ENCODE measurements at regions not wholly inside any gene's neighbourhood (a gene's known extent, or its start where the extent isn't known, plus 50 kb on each side); places are given as distances from the start of the nearest gene placed in this dataset.

GRCh38 chr9:119609277-119609971 lies 240.2 kb upstream of the BRINP1 start:
- no peak overlapping the region for H3K4me3 Mint-ChIP-seq
- H3K4me1 Mint-ChIP-seq (ENCODE audit: low read depth), result no peaks in the 10 kb centered on the region
- H3K36me3 Mint-ChIP-seq (ENCODE audit: low read depth), result no peaks in the 10 kb centered on the region
- peaks cover 25% of the 10 kb centered on the region for H3K9me3 Mint-ChIP-seq
- no peaks in the 10 kb centered on the region for H3K27me3 Mint-ChIP-seq
- H3K27ac Mint-ChIP-seq, result no peak overlapping the region
- intact Hi-C loops (cut with micrococcal nuclease), result no loop called here

GRCh38 chr9:119601632-119602031 lies 232.4 kb upstream of the BRINP1 start:
- no peaks in the 10 kb centered on the region for H3K4me1 Mint-ChIP-seq (ENCODE audit: low read depth)
- no peak overlapping the region for H3K4me3 Mint-ChIP-seq
- H3K27ac Mint-ChIP-seq, result no peak overlapping the region
- intact Hi-C loops (cut with micrococcal nuclease), result no loop called here
- no peaks in the 10 kb centered on the region for H3K27me3 Mint-ChIP-seq
- H3K9me3 Mint-ChIP-seq, result no peaks in the 10 kb centered on the region
- no peaks in the 10 kb centered on the region for H3K36me3 Mint-ChIP-seq (ENCODE audit: low read depth)

- Mint-ChIP-seq H3K27me3 (no peaks in the 10 kb centered on the region), H3K4me1 (ENCODE audit: low read depth) (no peaks in the 10 kb centered on the region), H3K27ac (no peak overlapping the region), H3K4me3 (no peak overlapping the region), H3K36me3 (ENCODE audit: low read depth) (no peaks in the 10 kb centered on the region), H3K9me3 (no peaks in the 10 kb centered on the region)
- intact Hi-C loops (cut with micrococcal nuclease), result no loop called here
These were observed 228.3 kb upstream of the BRINP1 start for GRCh38 chr9:119597499-119597898.

- H3K36me3 Mint-ChIP-seq (ENCODE audit: low read depth), result no peaks in the 10 kb centered on the region
- no peak overlapping the region for H3K4me3 Mint-ChIP-seq
- no peak overlapping the region for H3K27ac Mint-ChIP-seq
- intact Hi-C loops (cut with micrococcal nuclease), result no loop called here
- no peaks in the 10 kb centered on the region for H3K27me3 Mint-ChIP-seq
- no peaks in the 10 kb centered on the region for H3K4me1 Mint-ChIP-seq (ENCODE audit: low read depth)
- no peaks in the 10 kb centered on the region for H3K9me3 Mint-ChIP-seq
These were observed 227.5 kb upstream of the BRINP1 start for GRCh38 chr9:119596703-119597102.

- H3K4me1 Mint-ChIP-seq (ENCODE audit: low read depth), result no peaks in the 10 kb centered on the region
- H3K27me3 Mint-ChIP-seq, result no peaks in the 10 kb centered on the region
- H3K9me3 Mint-ChIP-seq, result no peaks in the 10 kb centered on the region
- no peaks in the 10 kb centered on the region for H3K36me3 Mint-ChIP-seq (ENCODE audit: low read depth)
- intact Hi-C loops (cut with micrococcal nuclease), result no loop called here
- H3K27ac Mint-ChIP-seq, result no peak overlapping the region
- H3K4me3 Mint-ChIP-seq, result no peak overlapping the region
These were observed 219.9 kb upstream of the BRINP1 start for GRCh38 chr9:119588874-119589744.

- Mint-ChIP-seq H3K27ac (no peak overlapping the region), H3K4me1 (ENCODE audit: low read depth) (no peaks in the 10 kb centered on the region)
These were observed 208.6 kb upstream of the BRINP1 start for GRCh38 chr9:119577881-119578280.

GRCh38 chr9:119559986-119560385 lies 190.8 kb upstream of the BRINP1 start:
- H3K9me3 Mint-ChIP-seq, result no peaks in the 10 kb centered on the region
- intact Hi-C loops (cut with micrococcal nuclease), result loop anchor here (5.0 kb wide), 2 partner anchors 787 to 972 kb away; no protein-coding TSS in a partner anchor
- peaks cover 6% of the 10 kb centered on the region for H3K4me1 Mint-ChIP-seq (ENCODE audit: low read depth)
- no peak overlapping the region for H3K4me3 Mint-ChIP-seq
- H3K36me3 Mint-ChIP-seq (ENCODE audit: low read depth), result no peaks in the 10 kb centered on the region
- H3K27me3 Mint-ChIP-seq, result peaks cover 10% of the 10 kb centered on the region
- H3K27ac Mint-ChIP-seq, result no peak overlapping the region

More at GRCh38 chr9:119577881-119578280, 208.6 kb upstream of the BRINP1 start:
- Mint-ChIP-seq H3K36me3 (ENCODE audit: low read depth) (no peaks in the 10 kb centered on the region), H3K4me3 (no peak overlapping the region), H3K27me3 (no peaks in the 10 kb centered on the region), H3K9me3 (no peaks in the 10 kb centered on the region)
- intact Hi-C loops (cut with micrococcal nuclease), result no loop called here

- intact Hi-C loops (cut with micrococcal nuclease), result loop anchor here (5.0 kb wide), 2 partner anchors 788 to 973 kb away; no protein-coding TSS in a partner anchor
- H3K27me3 Mint-ChIP-seq, result peaks cover 8% of the 10 kb centered on the region
- H3K9me3 Mint-ChIP-seq, result no peaks in the 10 kb centered on the region
- H3K27ac Mint-ChIP-seq, result no peak overlapping the region
- peaks cover 6% of the 10 kb centered on the region for H3K4me1 Mint-ChIP-seq (ENCODE audit: low read depth)
- H3K36me3 Mint-ChIP-seq (ENCODE audit: low read depth), result no peaks in the 10 kb centered on the region
- H3K4me3 Mint-ChIP-seq, result no peak overlapping the region
These were observed 189.8 kb upstream of the BRINP1 start for GRCh38 chr9:119559056-119559455.

GRCh38 chr9:119556129-119556875 lies 187.1 kb upstream of the BRINP1 start:
- intact Hi-C loops (cut with micrococcal nuclease), result loop anchor here (5.0 kb wide), 2 partner anchors 791 to 976 kb away; no protein-coding TSS in a partner anchor
- no peaks in the 10 kb centered on the region for H3K36me3 Mint-ChIP-seq (ENCODE audit: low read depth)
- no peak overlapping the region for H3K27ac Mint-ChIP-seq
- H3K4me3 Mint-ChIP-seq, result no peak overlapping the region
- H3K9me3 Mint-ChIP-seq, result no peaks in the 10 kb centered on the region
- H3K4me1 Mint-ChIP-seq (ENCODE audit: low read depth), result peaks cover 6% of the 10 kb centered on the region
- H3K27me3 Mint-ChIP-seq, result peaks cover 8% of the 10 kb centered on the region

- intact Hi-C loops (cut with micrococcal nuclease), result no loop called here
- Mint-ChIP-seq H3K4me3 (no peak overlapping the region), H3K9me3 (no peaks in the 10 kb centered on the region)
These were observed 175.3 kb upstream of the BRINP1 start for GRCh38 chr9:119544492-119544891.

GRCh38 chr9:119537138-119537537 lies 167.9 kb upstream of the BRINP1 start:
- Mint-ChIP-seq H3K9me3 (no peaks in the 10 kb centered on the region), H3K4me3 (no peak overlapping the region), H3K27ac (no peak overlapping the region), H3K27me3 (no peaks in the 10 kb centered on the region), H3K36me3 (ENCODE audit: low read depth) (no peaks in the 10 kb centered on the region), H3K4me1 (ENCODE audit: low read depth) (no peaks in the 10 kb centered on the region)
- intact Hi-C loops (cut with micrococcal nuclease), result no loop called here

More at GRCh38 chr9:119544492-119544891, 175.3 kb upstream of the BRINP1 start:
- Mint-ChIP-seq H3K4me1 (ENCODE audit: low read depth) (no peaks in the 10 kb centered on the region), H3K27me3 (no peaks in the 10 kb centered on the region), H3K27ac (no peak overlapping the region), H3K36me3 (ENCODE audit: low read depth) (no peaks in the 10 kb centered on the region)

- no peaks in the 10 kb centered on the region for H3K27me3 Mint-ChIP-seq
- H3K9me3 Mint-ChIP-seq, result no peaks in the 10 kb centered on the region
- no peaks in the 10 kb centered on the region for H3K4me1 Mint-ChIP-seq (ENCODE audit: low read depth)
- H3K4me3 Mint-ChIP-seq, result no peak overlapping the region
- H3K36me3 Mint-ChIP-seq (ENCODE audit: low read depth), result no peaks in the 10 kb centered on the region
- no peak overlapping the region for H3K27ac Mint-ChIP-seq
- intact Hi-C loops (cut with micrococcal nuclease), result no loop called here
These were observed 164.3 kb upstream of the BRINP1 start for GRCh38 chr9:119533504-119533903.

GRCh38 chr9:119526698-119527097 lies 157.5 kb upstream of the BRINP1 start:
- Mint-ChIP-seq H3K9me3 (no peaks in the 10 kb centered on the region), H3K36me3 (ENCODE audit: low read depth) (no peaks in the 10 kb centered on the region), H3K4me3 (no peak overlapping the region), H3K4me1 (ENCODE audit: low read depth) (no peaks in the 10 kb centered on the region), H3K27ac (no peak overlapping the region), H3K27me3 (no peaks in the 10 kb centered on the region)
- intact Hi-C loops (cut with micrococcal nuclease), result no loop called here

GRCh38 chr9:119523508-119523907 lies 154.3 kb upstream of the BRINP1 start:
- no peaks in the 10 kb centered on the region for H3K36me3 Mint-ChIP-seq (ENCODE audit: low read depth)
- no peaks in the 10 kb centered on the region for H3K4me1 Mint-ChIP-seq (ENCODE audit: low read depth)
- intact Hi-C loops (cut with micrococcal nuclease), result no loop called here
- H3K27me3 Mint-ChIP-seq, result no peaks in the 10 kb centered on the region
- no peaks in the 10 kb centered on the region for H3K9me3 Mint-ChIP-seq
- no peak overlapping the region for H3K27ac Mint-ChIP-seq
- no peak overlapping the region for H3K4me3 Mint-ChIP-seq
